HG03196 (cell line): ENCODE measurements at regions not wholly inside any gene's neighbourhood (a gene's known extent, or its start where the extent isn't known, plus 50 kb on each side); places are given as distances from the start of the nearest gene placed in this dataset.

Source experiments
- ATAC-seq: cut with Tn5 transposase; IDR thresholded peaks from one replicate; pipeline ENCODE4 v1.9.1; 2021; ENCODE audit not compliant: unreplicated experiment

DNA sequence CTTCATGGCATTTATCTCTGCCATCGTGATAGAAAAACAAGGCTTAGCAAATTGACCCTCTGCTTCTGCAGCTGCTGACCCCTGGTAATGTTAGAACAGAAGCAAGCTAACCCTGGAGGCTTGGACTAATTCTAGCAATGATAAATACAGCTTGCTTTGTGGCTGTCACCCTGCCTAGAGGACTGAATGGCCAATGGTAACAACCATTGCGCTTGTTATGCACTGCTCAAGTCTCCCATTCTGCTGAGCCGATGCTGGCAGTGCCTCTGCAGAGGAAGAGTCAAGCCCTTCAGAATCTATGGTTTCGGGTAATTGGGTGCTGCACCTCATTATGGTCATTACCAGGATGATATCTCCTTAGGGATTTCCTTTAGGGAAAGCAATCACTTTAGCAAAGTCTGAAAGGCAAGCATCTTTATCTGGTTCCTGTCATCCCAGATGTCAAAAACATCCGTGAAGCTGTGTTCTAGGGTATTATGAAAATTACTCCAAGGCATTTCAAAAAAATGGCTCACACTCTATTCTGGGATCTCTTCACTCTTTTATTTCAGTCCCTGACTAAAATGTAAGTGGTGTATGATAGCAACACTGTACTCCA is 186.8 kb upstream of the DLGAP1 start:
- ATAC-seq: no peak

DNA sequence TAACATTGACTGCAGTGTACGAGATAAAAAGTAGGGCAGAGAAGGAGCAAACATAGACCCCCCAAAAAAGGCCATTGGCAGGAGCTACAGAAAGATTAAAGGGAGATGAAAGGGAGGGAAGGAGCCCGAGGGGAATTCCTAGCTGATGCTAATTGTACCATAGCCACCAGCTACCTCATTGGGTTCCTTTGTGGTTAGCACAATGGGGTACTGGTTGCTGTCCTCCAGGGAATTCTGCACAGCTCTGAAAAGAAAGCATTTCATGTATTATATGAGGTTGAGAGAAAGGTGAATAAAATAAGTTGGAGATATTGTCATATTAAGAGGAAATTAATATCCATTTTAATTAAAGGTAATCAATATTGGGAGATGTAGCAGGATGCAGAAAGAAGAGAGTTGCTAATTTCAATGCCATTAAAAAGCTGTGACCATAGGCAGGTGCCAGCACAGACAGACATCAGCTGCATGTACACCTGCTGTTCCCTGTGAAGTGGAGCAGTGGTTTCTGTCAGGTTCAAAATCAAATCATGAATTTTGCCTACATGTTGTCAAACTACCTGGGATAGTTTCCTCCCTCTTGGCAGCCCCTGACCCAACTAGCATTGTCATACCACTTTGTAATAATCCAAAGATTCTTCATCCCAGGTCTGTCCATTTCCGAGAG is 185.4 kb upstream of the DLGAP1 start:
- ATAC-seq: no peak

DNA sequence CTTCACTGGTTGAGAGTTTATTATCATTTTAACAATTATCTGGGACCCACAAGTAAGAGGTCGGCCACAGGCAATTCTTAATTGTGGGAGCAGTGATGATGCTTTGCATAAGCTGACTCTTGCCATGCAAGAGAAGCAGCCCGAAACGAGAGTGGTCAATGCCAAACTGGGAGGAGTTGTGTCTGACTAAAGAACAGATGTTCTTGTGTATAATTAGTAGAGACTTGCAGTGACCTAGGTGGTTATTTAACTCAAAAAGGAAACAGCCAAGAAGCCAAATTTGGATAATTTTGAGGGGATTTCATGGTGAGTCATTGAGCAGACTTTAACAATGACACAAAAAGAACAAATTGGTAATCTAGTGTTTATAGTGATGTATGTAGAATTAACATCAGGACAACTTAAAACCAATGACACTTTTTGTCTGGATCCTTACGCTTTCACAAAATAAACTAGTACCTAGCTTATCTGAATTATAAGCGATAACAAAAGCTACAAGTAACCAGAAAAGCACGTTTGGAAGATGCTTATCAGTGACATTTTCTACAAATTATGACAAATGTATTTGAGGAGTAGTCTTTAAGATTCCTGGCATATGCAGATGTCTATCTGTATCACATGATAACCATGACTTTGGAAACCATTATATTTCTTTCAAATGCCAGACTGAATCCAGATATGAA is 184.7 kb upstream of the DLGAP1 start:
- ATAC-seq: peak; percentile 86

DNA sequence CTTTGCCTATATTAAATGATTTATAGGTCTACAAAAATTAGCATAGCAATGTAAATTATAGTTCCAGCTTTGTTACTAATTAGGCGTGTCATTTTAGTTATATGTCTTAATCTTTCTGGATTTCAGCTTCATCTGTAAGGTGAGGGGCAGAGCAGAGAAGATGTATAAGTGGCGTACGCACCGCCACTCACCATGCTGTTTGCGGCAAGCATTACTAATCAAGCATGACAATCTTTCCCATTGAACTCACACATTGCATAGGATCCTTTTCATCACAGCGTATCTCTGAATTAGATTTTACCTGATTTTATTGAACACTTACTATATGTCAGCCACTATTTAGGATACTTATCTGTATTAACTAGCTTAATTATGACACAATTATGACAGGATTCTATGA is 183.6 kb upstream of the DLGAP1 start:
- no peak for ATAC-seq

DNA sequence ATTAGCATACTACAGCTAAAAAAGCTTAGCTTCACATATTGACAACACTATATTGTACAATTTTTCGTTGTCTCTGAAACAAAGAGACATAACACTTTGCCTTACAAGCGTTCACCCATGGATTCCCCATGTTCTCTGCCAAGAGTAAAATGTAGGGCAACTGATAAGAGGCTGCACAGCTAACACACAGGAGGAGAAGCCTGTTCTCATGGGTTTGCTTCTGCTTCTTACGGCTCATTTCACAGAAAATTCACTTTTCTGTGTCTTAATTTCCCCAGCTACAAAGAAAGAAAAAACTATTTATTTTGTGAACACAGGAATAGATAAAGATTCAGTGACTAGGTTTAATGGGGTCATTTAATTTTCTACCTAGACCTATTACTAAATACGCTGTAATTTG is 182.8 kb upstream of the DLGAP1 start:
- ATAC-seq: no peak

DNA sequence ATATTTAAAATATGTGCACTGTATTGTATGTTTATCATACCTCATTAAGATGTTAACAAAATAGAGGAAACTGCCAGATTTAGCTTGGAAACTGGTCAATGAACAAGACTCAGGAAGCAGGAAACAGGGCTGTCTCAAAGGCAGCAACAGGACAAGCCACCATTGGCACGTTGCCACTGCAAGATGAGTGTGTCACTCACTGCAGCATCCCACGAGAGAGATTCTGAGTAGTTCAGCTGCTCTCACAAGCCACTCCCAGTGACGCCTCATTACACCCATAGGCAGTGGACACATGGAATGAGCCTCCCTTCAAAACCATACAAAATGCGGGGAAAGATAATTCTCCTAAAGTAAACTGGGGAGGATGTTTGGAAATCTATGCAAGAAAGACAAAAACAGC is 181.9 kb upstream of the DLGAP1 start:
- no peak for ATAC-seq

DNA sequence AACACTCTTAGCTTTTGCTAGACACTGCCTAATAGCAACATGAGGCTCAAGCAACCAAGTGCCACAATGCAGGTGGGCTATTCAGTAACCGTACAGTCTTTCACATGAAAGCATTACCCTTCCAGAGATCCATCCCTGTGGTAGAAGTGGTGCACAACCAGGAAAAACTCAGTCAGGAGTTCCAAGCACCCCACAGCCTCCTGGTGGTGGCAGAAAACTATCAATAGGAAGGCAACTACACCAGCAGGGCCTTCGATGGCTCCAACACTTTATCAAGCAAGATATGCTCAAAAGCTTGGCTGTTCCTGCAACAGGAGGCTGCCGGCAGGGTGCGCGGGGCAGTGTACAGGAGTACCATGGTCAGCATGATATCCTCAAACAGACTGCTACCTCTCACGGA is 176.1 kb upstream of the DLGAP1 start:
- no peak for ATAC-seq

DNA sequence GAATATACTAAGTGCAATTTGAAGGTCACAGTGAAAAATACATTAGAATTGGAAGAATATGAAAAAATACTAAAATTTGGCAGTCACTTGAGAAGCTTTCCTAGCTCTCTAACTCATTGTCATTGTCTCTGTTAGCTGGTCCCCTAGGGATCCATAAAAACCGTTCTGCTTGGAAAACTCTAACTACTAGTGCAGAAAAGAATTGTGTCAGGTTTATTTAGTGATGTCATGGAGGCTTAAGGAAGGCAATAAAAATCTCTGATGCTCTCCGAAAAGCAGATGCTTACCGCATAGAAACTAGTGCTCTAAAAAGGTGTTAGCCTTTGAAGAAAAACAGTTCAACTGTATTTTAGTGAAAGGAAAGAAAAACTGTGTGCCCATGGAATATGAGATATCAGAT is 150.1 kb upstream of the DLGAP1 start:
- no peak for ATAC-seq

DNA sequence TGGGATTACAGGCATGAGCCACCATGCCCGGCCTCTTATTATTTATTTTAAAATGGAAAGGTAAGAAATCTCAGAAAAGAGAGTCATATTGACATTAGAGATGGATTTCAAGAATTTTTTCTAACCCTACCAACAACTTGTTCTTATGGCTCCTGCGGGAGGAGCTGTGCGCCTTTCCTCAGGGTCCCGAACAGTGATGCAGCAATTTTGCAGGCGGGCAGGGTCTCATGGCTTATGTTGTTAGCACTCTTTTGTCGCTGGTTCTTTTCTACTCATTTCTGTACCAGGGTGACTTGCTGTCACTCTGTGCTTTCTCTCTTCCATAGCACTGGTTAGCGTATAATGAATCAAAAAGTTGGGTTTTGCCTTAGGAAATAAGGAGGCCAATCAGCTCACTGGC is 148.8 kb upstream of the DLGAP1 start:
- ATAC-seq: no peak

DNA sequence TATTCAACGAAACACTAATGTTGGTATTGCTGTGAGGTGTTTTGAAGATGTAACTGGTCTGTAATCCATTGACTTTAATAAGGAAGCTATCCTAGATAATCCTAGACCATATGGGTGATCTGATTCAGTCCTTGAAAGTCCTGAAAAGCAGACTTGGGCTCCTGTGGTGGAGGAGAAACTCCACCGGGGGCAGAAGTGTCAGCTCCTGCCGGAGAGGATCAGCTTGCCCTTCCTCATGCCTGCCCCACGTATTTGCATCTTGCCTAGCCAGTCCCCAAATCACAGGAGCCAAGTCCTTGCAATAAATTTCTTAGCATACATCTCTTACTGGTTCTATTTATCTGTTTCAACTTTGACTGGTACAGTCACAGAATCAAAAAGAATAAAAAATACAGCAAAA is 144.2 kb upstream of the DLGAP1 start:
- ATAC-seq: no peak

DNA sequence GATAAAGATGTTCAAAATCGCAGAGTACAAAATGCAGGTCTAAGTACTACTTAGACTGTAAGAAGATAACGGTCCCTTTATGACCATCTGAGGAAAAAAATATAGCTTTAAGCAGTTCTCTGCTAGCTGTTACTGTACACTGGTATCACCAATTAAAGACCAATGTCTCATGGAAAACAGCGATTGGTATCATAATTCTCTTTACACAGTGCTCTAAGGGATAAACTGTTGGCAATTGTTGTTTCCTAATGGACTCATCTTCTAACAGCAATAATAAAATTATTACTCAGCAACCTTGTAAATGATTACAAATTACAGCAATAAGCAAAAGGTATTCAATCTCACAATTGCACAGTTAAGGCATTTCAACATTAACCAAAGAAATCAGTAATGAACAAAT is 142.2 kb upstream of the DLGAP1 start:
- no peak for ATAC-seq

DNA sequence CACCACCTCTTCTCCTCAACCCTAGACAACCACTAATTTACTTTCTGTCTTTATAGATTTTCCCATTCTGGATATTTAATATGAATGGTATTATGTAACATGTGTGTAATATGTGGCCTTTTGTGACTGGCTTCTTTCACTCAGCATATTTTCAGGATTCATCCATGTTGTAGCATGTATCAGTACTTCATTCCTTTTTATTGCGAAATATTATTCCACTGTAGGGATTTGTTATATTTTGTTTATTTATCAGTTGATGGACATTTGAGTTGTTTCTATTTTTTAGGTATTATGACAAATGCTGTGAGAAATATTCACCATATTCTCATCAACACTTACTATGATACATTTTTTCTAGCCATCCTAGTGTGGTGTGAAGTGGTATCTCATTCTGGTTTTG is 138.8 kb upstream of the DLGAP1 start:
- no peak for ATAC-seq

DNA sequence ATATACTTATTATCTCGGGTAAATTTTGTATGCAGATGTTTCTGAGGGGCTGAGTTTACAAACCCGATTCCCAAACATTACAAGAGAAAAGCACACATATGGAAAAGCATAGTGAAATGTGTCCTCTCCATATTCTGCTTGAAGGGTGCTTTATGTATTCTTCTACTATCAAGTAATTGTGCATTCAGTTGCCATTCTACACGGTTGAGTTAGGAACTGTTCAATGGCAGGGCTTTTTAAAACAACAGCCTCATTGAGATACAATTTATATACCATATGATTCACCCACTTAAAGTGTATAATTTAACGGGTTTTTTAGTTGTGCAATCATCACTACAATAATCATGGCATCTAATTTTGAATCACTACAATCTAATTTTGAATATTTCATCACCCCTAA is 138.4 kb upstream of the DLGAP1 start:
- no peak for ATAC-seq

DNA sequence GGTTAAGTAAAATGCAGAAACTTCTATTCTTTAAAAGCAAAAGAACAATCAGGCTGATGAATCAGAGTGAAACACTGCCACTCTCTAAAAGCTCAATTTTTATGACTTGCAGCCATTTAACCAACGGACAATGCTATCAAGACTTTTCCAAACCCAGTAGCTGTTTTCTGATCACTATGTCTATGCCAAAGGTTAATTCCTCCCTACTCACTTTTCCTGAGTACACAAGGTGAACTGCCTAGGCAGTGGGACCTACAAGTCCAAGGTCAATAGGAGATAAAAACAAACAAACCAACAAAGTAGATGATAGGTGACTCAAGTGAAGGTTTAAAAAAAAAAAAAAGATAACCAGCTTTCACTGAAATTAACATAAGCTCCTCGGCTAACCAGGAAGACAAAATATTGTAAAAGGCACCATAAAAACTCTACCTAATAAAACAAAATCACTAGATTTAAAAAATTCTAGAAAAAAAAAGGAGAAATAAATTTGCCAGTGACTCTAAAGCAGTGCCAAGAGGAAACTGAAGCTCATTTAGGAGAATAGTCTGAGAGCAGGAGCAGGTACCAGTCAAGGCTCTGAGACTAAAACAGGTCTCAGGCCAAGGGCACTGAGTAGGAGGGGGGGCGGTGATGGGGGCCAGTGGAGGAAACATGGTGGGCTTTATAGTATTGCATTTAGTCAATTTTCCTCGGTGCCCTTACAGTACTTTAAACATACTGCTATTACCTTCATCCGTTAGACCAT is 134.1 kb upstream of the DLGAP1 start:
- no peak for ATAC-seq

DNA sequence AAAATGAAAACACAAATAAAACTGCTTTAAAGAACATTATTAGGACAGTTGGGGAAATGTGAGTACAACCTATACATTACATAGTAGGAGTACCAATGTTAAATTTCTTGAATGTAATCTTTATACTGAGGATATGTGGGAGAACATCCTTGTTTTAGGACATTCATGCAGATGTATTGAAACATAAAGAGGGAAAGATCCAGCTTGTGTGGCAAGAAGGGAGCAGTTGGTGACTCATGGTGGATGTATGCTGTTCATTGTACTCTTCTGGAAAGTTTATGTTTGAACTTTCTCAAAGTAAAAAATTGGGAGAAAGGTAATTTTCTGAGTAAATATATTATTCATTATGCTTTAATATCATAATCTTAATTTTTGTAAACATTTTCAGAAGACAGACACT is 132.1 kb upstream of the DLGAP1 start:
- ATAC-seq: no peak

DNA sequence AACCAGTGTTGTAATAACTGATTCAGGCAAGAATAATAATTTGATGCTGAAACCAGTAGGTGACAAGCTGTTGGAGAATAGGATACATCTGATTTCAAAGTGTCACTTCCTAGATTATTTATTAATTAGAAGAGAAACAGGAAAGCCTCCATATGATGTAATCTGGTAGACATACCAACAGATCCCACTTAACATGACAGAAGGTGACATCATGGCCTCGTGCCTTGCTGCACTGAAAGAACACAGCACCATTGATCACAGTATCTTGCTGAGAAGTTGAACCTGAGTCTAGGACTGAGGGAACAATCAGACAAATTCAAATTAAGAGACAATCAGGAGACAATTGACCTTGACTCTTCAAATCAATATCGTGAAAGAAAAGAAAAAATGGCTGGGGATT is 131.6 kb upstream of the DLGAP1 start:
- no peak for ATAC-seq

DNA sequence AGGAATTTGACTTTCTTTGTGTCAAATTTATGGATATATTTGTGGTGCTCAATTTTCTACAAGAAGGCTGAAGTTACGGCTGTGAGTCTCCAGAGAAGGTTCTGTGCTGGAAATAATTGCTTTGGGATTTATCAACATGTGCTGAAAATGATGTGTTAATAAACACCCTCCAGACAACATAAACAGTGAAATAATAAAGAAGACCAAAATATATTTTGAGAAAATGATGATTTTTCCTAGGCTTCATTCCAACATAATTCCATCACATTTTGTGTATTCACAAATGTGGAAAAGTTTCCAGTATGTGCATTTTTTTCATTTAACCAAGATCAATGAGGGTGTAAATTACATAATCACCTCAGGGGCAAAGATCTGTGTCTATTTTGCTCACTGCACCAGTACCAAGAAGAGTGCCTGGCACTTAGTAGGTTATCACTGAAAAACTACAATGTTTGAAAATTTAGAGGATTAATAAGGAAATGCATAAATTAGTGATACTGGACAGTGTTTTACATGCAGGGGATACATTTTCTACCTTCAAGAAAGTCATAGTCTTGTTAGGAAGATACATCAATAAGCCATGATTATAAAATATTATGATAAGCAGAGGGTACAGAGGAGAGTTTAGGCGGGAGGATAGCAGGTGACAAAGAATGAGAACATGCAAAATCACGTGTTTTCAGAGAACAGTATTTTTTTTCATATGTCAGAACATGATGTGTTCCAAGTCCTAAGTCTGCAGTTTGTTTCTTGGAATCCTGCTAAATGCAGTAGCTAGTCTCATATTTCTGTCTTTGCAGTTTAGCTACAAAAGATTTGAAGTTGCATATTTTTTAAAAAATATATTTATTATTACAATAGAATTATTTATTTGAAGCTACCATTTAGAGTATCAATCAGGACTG is 127.6 kb upstream of the DLGAP1 start:
- ATAC-seq: no peak

DNA sequence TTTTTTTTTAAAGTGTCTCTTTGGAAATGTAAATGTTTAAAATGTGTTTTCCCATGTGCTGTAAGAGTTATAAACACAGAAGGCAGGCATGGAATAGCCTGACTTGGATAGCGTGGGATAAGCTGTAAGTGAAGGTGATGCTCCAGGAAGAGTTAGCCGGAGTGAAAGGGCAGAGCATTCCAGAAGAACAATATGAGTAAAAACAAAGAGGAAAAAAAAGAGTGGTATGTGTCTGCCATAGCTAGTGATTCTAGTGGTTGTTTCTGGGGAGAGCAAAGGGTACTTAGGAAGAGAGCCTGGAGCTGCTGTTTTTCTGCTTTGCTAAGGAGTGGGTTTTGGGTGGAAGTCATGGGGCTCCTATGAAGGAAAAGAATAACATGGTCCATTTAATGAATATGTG is 126.9 kb upstream of the DLGAP1 start:
- ATAC-seq: no peak

DNA sequence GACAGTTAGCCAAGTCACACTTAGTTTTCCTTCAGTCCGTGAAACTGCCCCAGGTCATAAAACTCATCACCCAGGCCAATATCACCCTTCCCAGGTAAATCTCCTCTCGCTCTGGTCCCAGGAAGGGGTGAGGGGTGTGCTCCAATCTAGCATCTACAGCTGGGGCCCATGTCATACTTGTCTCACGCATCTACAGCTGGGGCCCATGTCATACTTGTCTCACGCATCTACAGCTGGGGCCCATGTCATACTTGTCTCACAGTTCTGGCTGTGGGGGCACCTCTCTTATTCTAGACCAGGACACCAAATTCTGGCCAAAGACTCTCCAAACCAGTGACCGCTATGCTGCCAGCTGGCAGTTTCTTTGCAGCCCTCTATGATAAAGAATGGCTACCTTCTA is 123.3 kb upstream of the DLGAP1 start:
- ATAC-seq: no peak

DNA sequence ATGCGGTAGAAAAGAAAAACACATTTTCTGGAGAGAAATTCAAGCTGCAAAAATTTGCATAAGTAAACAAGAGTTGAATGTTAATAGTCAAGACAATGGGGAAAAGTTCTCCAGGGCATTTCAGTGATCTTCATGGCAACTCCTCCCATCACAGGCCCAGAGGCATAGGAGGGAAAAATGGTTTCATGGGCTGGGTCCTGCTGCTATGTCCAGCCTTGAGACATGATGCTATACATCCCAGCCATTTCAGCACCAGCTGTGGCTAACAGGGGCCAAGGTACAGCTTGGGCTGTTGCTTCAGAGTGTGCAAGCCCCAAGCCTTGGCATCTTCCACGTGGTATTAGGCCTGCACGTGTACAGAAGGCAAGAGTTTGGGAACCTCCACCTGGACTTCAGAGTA is 118.6 kb upstream of the DLGAP1 start:
- no peak for ATAC-seq

DNA sequence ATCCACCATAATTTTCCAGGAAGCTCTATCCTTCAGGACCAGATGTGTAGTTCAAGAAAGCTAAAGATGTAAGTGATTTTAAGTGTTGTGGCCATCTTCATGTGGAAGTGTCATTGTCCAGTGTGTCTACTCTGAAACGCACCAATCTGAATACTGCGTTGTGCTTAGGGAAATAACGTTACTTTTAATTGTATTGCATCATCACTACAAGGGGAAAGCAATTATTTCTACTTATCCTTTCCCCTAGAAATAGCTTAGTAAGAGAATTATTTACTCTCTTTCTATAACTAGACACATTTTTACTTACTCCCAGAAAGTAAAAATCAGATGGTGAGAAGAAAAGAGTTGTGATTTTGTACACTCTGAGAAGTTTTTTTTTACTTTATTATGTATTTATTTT is 102.4 kb upstream of the DLGAP1 start:
- ATAC-seq: no peak
